ENCODE measurements at regions not wholly inside any gene's neighbourhood (a gene's known extent, or its start where the extent isn't known, plus 50 kb on each side); places are given as distances from the start of the nearest gene placed in this dataset.
"Not testable (repeated sequence)": the region's sequence is repeated elsewhere in the genome, so short reads cannot be mapped to it uniquely, and the experiment has no call there.

- H3K27me3 ChIP-seq (ENCODE audit: control insufficient read depth, insufficient read depth, low read length); POLR2A ChIA-PET; H3K36me3 ChIP-seq (ENCODE audit: control insufficient read depth, insufficient read depth, low read length): not testable (repeated sequence)
- TF ChIP-seq CTCF (IDR thresholded peaks at IDR 0.05; ENCODE audit: insufficient read depth, low read depth, low read length) = peak; percentile 85
- H3K4me3 ChIP-seq (ENCODE audit: low read depth, low read length) = peak overlapping the region; percentile 79
- DNase-seq (ENCODE audit: low read depth) = peak; percentile 61
- CTCF ChIA-PET = interaction anchor here (0.6 to 0.8 kb wide), 2 partner anchors 8 to 11 kb away, joined by 3 read pairs; no protein-coding TSS in a partner anchor
These were observed 2654.9 kb upstream of the DEFB115 start for GRCh38 chr20:28602403-28603217.

GRCh38 chr20:28603218-28603577 is 2654.3 kb upstream of the DEFB115 start:
- peak overlapping the region; percentile 79 for H3K4me3 ChIP-seq (ENCODE audit: low read depth, low read length)
- H3K27me3 ChIP-seq (ENCODE audit: control insufficient read depth, insufficient read depth, low read length); POLR2A ChIA-PET; CTCF ChIA-PET; DNase-seq (ENCODE audit: low read depth); H3K36me3 ChIP-seq (ENCODE audit: control insufficient read depth, insufficient read depth, low read length): not testable (repeated sequence)

DNA sequence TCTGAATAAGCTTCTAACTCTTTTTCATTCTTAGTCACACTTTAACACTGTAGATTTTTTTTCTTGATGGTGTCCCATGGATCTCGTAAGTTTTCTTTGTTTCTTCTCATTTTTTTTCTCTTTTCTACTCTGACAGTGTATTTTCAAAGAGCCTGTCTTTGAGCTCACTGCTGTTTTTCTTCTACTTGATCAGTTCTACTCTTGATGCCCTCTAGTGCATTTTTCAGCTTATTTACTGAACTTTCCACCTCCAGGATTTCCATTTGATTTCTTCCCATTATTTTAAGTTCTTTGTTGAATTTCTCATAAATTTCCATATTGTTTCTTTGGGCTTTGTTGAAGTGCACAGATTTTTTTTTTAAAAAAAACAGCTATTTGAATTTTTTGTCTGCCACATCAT is 2641.1 kb upstream of the DEFB115 start:
- POLR2A ChIA-PET = no interaction called here
- no peak for DNase-seq (ENCODE audit: low read depth)
- CTCF ChIA-PET = no interaction called here
- TF ChIP-seq CTCF (IDR thresholded peaks at IDR 0.05; ENCODE audit: insufficient read depth, low read depth, low read length) = no peak
- H3K4me3 ChIP-seq (ENCODE audit: low read depth, low read length) = no peak overlapping the region
- H3K27me3 ChIP-seq (ENCODE audit: control insufficient read depth, insufficient read depth, low read length) = no peaks in the 10 kb centered on the region
- H3K36me3 ChIP-seq (ENCODE audit: control insufficient read depth, insufficient read depth, low read length) = no peaks in the 10 kb centered on the region

DNA sequence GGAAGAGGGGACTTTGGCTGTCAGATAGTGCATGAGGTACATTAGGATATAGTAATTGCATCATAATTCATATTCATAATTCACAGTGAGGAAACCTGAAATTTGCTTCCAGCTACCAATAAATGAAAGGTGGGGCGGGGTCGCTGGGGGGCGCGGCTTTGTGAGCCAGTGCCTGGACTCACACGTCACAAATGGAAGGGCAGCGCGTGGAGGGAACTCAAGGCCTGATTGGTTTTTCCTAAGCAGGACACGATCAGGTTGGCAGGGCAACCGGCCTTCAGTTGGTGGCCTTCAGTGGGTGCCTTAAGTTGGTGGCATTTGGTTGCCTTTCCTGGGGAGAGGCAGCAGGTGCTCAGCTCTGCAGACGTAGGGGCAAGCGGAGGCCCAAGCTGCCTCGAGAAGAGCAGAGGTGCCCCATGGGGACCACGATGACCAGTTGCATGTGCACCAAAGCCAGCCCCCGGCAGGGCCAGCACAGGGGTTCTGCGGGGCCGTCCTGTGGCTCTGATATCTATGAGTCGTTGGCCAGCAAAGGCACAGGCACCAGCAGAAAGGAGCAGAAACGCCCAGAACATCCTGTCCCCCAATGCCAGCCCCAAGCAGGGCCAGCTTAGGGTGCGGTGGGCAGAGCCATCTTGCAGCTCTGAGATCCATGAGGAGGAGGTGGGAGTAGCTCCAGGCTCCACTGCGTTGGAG is 2637.4 kb upstream of the DEFB115 start:
- CTCF ChIA-PET; H3K27me3 ChIP-seq (ENCODE audit: control insufficient read depth, insufficient read depth, low read length); POLR2A ChIA-PET; DNase-seq (ENCODE audit: low read depth); H3K4me3 ChIP-seq (ENCODE audit: low read depth, low read length); H3K36me3 ChIP-seq (ENCODE audit: control insufficient read depth, insufficient read depth, low read length): not testable (repeated sequence)

GRCh38 chr20:28625112-28625511 is 2632.4 kb upstream of the DEFB115 start:
- POLR2A ChIA-PET = not testable (repeated sequence)

DNA sequence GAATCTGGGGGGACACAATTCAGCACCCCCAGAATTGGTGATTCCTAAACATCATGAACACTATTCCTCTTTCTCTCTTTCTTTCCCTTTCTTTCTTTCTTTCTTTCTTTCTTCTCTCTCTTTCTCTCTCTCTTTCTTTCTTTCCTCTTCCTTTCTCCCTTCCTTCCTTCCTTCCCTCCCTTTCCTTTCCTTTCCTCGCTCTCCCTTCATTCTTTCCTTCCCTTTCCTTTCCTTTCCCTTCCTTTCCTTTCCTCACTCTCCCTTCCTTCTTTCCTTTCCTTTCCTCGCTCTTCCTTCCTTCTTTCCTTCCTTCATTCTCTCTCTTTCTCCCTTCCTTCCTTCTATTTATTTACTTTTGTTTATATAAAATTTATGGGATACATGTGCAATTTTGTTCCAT is 2616.6 kb upstream of the DEFB115 start:
- DNase-seq (ENCODE audit: low read depth); H3K27me3 ChIP-seq (ENCODE audit: control insufficient read depth, insufficient read depth, low read length); POLR2A ChIA-PET; H3K36me3 ChIP-seq (ENCODE audit: control insufficient read depth, insufficient read depth, low read length); CTCF ChIA-PET; H3K4me3 ChIP-seq (ENCODE audit: low read depth, low read length): not testable (repeated sequence)

More at GRCh38 chr20:28625112-28625511, 2632.4 kb upstream of the DEFB115 start:
- H3K36me3 ChIP-seq (ENCODE audit: control insufficient read depth, insufficient read depth, low read length); H3K27me3 ChIP-seq (ENCODE audit: control insufficient read depth, insufficient read depth, low read length); CTCF ChIA-PET; DNase-seq (ENCODE audit: low read depth); H3K4me3 ChIP-seq (ENCODE audit: low read depth, low read length): not testable (repeated sequence)

All from BJ (cell line).